ENCODE measurements at regions not wholly inside any gene's neighbourhood (a gene's known extent, or its start where the extent isn't known, plus 50 kb on each side); places are given as distances from the start of the nearest gene placed in this dataset.

DNA sequence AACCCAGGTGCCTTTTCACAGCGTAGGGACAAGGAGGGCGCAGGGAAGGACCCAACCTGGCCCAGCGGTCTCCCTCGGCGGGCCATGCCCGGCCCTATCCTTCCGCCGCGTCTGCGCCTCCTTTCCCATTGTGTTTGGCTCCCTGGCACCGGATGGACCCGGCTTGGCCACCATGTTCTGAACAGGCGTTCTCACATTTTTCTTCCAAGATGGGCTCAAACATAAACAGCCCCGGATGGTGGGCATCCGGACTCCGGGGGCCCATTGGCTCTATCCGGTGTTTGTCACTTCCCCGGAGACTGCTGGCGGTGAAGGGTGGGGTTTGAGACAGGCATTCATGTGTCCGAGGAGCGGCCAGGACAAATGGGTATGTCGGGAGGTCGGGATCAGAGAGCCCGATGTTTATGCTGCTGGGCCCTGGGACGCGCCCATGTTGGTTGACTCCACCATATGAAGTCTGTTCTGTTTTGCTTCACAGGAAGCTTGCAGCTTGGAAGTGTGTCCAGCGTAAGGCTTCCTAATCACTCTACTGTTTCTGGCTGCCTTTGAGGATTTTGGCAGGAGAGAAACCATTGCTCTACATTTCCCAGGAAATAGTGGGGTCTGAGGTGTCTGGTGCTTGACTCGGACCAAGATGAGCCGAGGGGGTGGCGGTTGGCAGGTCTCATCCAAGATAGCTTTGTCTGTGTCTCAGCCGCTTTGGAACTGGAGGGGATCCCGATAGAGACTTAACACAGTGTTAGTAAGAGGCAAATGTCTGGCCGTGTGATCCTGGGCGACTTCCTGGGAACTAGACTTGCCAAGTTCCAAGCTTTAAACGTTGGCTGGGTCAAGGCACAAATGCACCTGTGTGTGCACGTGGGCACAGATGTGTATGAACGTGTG lies 188.3 kb downstream of the IRF8 start:
- no peak for DNase-seq (ENCODE audit: low read depth in 2 of 3, low spot score in 2 of 3)

DNA sequence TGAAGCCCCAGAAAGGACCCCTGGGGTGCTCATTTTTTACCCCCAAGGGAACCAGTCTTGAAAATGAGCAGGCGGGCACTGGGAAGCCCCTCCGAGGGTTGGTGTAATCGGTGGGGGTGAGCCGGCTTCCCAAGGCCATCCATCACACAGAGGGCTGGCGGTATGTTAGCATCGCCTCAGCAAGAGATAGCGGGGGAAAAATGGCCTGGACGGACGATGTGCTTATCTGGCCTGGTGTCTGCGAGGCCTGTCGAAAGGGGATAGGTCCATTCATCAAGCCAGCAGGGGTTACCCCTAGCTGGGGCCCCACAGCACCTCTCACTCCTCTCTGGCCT lies 188.9 kb downstream of the IRF8 start:
- DNase-seq (ENCODE audit: low read depth in 2 of 3, low spot score in 2 of 3): no peak

DNA sequence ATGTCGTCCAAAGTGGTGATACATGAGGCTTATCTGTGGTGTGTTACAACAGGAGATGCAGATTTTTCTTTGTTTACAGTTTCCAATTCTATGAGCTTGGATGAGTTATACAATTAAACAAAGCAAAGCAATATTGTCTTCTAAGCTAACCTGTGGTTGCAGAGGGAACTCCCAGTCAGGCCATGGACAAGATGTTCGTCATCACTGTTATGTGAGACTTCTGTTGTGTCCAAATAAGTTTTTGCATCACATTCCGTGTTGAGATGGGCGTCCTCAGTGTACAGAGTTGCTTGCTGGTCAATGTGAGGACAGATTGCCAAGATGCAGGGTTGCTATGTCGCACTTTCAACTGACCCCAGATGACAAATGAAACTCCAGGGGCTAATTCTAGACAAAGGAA lies 189.3 kb downstream of the IRF8 start:
- no peak for DNase-seq (ENCODE audit: low read depth in 2 of 3, low spot score in 2 of 3)

DNA sequence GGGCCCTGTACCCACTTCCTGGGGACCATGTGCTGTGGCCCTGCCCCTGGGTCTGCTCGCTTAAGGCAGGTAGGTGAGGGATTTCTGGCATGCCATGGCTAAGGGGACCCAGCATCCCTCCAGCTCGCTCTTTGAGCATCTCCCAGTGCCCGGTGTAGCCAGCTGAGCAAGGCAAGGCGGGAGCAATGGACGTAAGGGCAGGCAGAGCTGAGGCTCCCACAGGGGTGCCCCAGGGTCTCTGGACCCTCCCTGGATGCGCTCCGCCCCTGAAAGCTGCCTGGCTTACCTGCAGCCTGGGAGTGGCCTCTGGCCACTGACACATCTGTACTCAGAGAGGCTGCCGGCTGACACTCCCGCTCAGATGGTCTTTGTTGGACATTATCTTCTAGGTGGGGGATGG lies 189.9 kb downstream of the IRF8 start:
- DNase-seq (ENCODE audit: low read depth in 2 of 3, low spot score in 2 of 3): no peak

DNA sequence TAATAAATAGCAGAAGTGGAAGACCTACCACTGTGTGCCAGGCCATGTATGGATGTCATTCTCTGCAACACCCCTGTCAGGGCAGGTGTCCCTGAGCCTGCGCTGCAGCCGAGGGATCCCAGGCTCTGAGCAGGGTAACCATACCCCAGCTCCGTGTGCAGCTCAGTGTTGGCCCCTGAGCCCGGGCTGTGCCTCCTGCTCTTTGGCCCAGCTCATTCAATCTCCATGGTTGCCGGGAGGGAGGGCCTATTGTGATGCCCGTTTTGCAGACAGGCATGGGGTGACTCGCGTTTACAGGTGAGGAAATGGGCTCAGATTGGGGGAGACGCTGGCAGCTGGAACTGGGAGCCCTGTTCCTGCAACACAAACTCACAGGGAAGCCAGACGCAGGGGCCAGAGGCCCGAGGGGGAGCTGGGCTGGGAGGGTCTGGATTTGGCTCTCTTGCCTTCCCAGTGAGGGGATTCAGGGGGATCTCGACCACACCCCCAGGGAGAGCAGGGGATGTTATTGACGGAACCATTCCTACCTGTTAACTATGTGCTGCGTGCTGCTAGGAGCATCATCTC lies 190.5 kb downstream of the IRF8 start:
- no peak for DNase-seq (ENCODE audit: low read depth in 2 of 3, low spot score in 2 of 3)

DNA sequence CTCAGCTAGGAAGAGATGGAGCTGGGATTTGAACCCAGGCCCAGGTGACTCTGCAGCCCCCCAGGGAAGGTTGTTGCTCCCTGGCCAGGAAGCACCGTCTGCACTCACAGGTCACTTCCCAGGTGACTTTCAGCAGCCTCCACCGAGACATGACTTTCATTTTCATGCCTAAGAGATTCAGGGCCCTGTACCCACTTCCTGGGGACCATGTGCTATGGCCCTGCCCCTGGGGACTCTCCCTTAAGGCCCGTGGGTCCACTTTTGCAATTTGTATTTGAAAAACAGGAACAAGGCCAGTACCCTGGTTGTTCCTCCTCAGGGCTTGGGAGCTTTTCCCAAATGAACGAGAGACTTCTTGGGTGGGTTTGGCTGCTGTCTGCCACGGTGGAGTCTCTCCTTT lies 191.0 kb downstream of the IRF8 start:
- no peak for DNase-seq (ENCODE audit: low read depth in 2 of 3, low spot score in 2 of 3)

DNA sequence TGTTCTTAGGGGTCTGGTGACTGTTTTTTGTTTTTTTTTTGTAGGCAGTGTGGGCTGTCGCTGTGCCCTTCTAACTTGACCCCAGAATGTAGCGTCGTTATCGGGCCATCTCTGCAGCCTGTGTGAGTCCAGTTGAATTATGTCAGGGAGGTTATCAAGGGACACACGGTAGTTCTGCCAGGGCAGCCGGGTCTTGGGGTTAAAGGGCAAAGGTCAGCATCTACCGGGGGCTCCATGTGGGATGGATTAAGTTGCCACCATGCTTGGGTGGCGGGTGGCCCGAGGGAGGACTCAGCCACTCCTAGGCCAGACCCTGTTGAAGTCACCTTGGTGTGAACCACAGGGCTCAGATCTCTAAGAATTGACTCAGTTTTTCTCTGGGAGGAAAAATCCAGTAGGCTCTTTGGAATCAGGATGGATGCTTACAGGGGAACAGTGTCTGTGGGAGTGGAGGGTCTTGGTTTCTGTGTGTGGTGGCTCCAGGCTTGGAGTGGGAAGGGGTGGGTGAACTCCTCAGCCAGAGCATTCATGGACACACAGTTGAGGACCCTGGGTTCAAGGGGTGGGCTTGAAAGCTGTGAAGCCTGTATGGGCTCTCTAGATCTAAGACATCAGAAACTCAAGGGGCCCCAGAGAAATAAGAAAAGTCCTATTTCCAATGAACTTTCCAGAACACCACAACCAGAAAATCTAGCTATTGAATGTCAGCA lies 191.7 kb downstream of the IRF8 start:
- no peak for DNase-seq (ENCODE audit: low read depth in 2 of 3, low spot score in 2 of 3)

DNA sequence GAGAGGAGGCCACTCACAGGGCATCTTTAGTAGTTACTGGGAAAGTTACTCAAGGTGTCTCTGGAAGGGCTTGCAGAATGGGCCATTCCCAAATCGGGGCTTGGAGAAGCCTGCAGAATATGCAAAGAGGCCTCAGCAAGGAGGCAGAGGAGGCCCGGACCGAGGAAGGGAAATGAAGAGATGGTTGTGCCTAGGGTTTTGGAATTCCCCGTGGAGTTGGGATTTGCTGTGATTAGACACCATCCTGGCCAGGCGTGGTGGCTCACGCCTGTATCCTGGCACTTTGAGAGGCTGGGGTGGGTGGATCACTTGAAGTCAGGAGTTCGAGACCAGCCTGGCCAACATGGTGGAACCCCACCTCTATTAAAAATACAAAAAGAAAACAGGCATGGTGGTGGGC lies 193.0 kb downstream of the IRF8 start:
- DNase-seq (ENCODE audit: low read depth in 2 of 3, low spot score in 2 of 3): no peak

DNA sequence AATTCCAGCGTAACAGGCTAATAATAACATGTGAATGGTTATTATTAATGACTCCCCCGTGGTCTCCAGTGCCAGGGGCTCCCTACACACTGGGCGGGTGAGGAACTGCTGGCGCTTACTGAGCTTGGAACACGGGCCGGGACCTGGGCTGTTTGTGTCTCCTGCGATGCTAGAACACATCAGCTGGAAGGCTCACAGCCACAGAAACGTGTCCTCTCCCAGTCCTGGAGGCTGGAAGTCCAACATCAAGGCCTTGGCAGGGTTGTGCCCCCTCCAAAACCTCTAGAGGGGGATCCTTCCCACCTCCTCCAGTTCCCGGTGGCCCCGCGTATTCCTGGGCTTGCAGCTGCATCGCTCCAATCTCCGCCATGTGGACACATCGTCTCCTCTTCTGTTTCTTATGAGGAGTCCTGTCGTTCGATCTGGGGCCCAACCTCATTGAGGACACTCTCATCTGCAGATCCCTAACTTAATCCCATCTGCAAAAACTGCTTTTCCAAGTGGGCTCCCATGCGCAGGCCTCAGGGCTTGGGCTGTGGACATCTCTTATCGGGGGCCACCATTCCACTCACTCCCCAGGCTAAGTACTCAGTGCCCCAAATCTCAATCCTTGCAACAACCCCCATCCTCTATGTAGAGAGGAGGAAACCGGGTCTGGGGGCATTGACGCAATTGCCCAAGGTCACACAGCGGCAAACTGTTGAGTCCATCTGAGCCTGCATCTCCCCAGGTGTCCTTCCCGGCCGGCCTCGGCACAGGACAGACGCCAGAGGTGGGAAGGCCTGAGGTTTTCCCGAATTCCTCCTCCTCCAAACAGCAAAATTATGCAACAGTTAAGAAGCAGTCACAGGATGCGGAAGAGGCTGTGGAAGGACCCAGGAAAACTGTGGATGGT lies 193.9 kb downstream of the IRF8 start:
- DNase-seq (ENCODE audit: low read depth in 2 of 3, low spot score in 2 of 3): no peak

DNA sequence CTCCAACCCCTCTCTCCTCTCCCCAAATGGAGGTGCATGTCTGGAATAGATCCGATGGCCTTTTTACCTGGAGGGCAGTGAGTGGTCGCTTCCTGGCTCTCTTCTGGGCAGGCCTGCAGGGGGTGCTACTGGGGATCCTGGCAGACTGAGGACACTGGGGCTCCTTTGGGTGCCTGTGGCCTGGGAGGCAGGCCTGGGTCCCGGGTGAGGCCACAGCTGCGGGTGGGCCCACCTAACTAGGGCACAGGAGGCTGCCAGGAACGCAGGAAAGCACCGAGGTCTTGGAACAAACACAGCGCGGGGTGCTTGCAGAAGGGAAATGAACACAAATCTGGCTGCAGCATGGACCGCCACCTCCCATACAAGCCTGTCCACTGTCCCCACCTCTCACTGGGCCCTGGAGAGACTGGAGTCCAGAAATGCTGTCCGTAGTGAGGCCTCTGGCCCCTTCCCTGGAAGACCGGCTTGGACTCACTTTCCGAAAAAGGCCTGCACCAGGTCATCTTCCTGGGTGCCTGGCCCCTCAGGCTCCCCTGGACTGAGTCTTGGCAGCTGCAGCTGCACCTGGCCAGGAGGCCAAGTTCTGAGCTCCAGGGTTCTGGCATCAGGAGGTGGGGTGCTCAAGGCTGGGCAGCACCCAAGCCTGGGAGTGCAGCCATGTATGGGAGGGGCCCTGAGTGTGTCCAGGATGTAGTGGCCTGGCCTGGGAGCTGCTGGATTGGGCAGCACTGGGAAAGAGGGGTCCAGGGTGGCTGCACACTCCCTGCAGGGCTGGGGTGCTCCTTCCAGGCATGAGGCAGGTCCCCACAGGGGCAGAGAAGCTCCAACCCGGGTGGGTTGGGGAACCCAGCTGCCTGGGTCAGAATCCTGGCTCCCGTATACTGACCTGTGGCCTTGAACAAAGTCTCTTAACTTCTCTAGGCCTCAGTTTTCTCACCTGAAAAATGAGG lies 195.1 kb downstream of the IRF8 start:
- no peak for DNase-seq (ENCODE audit: low read depth in 2 of 3, low spot score in 2 of 3)

DNA sequence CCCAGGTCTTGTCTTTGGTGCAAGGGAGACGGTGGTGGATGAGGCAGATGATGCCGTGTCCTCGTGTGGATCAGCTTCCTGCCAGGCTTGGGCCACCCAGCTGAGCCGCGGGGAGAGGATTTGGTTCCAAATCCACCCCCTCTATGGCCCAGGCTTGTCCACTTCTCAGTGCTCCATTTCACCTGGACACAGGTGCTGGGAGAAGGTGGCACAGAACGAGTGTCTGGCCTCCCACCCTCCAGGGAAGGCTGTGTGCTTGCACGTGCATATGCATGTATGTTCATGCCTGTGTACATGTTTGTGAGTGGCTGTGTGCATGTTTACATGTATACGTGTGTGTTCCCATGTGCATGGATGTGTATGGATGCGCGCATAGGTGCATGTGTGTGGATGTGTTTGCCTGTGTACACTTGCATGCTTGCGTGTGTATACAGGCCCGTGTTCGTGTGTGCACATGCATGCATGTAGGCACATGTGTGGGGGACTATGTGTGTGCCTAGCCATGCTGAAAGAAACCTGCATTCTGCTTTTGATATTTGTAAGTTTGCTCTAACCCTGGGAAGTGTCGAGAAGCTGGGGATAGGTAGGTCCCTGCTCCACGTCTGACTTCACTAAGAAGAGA lies 196.3 kb downstream of the IRF8 start:
- DNase-seq (ENCODE audit: low read depth in 2 of 3, low spot score in 2 of 3): no peak

DNA sequence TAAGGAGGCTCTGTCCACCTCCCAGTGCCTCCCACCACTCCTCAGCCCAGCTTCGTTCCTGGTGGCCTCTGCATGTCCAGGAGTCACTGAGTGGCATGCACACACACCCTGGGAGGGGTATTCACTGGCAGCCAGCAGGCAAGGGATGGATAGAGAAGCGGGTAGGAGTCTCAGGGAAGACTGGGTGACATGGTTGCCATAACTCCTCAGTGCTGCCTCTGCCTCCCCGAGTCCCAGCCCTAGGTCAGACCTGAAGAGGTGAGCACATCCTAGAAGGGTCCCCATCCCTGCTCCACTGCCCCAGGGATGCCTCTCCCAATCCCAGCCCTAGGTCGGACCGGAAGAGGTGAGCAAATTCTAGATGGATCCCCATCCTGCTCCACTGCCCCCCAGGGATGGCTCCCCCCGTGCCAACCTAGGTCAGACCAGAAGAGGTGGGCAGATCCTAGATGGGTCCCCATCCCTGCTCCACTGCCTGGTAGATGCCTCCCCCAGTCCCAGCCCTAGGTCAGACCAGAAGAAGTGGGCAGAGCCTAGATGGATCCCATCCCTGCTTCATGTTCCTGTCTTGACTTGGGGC lies 197.0 kb downstream of the IRF8 start:
- no peak for DNase-seq (ENCODE audit: low read depth in 2 of 3, low spot score in 2 of 3)

DNA sequence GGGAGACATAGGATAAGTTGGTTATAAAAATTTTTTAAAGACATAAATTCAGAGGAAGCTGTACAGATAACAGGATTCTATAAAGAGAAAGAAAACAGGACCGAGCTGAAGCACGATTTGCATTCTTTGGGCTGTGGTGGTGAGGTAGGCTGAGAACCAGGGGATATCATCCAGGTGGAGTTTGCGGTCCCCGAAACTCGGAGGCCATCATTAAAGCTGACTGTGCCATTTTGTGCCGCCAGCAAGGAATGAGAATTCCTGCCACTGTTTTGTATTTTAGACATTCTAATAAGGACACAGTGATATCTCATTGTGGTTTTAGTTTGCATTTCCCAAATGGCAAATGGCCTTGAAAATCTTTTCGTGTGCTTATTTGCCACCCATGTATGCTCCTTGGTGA lies 197.9 kb downstream of the IRF8 start:
- no peak for DNase-seq (ENCODE audit: low read depth in 2 of 3, low spot score in 2 of 3)

DNA sequence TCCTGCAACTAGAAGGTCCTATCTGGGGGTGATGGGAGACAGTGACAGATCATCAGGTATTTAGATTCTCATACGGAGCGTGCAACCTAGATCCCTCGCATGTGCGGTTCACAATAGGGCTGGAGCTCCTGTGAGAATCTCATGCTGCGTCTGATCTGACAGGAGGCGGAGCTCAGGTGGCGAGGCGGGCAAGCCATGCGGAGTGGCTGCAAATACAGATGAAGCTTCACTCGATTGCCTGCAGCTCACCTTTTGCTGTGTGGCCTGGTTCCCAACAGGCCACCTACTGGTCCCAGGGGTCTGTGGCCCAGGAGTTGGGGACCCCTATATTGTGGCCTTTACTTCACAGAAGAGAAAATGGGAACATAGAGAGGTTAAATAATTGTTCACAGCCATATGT lies 200.4 kb downstream of the IRF8 start:
- no peak for DNase-seq (ENCODE audit: low read depth in 2 of 3, low spot score in 2 of 3)

DNA sequence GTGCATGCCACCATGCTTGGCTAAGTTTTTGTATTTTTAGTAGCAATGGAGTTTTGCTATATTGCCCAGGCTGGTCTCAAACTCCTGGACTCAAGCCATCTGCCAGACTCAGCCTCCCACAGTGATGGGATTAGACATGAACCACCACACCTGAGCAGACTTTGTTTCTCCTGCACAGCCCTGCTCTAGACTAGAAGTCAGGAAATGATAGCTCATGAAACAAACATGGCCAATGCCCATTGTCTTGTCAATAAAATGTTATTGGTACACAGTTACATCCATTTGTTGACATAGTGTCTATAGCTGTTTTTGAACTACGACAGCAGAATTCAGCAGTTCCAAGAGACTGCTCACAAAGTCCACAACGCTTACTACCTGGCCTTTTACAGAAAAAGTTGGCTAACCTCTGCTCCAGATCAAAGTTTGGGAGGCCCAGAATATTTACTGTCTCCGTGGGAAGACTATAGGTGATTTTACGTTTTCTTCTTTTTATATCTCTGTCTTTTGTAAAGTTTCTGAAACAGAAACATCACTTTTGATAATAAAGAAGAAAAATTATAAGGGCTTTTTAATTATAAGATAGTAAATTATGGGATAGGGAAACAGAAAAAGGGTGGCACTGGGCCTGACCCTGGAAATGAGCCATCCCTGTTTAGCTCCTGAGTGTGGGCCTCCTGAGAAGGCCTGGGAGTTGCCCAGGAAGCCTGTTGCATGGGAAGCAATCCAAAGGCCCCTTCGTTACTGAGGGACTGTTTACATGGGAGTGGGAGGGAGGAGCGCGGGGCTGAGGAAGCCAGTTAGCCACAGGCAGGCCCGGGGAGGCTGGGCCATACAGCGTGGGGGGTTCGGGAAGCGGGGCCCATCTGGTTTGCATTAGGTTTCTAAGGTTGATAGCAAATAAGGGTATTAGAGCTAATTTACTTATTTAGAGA lies 201.5 kb downstream of the IRF8 start:
- DNase-seq (ENCODE audit: low read depth in 2 of 3, low spot score in 2 of 3): no peak

DNA sequence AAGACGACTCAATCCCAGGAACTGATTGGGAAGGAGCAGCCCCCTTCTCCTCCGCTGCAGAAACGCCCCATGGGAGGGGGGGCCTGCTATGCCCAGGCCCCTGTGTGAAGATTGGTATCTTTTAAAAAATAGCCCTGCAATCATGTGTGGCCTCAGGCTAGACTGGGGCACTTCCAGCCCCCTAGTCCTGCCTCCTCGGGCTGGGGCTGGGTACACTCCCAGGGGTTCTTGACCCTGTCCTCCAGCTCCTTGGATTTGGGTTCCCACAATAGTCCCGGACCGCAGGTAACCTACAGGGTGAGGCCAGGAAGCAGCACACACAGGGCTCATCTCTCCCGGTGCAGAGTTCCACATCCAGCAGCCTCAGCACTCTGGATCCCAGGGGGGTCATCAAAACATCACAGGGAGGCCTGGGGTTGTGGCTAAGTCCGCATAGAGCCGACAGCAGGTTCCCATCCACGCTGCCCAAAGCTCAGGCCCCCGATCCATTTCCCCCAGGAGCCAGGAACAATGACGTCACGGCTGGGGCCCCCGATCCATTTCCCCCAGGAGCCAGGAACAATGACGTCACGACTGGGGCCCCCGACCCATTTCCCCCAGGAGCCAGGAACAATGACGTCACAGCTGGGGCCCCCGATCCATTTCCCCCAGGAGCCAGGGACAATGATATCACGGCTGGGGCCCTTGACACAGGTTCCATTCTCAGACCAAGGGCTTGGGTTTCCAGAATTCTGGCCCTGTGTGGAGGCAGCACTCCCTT lies 202.4 kb downstream of the IRF8 start:
- no peak for DNase-seq (ENCODE audit: low read depth in 2 of 3, low spot score in 2 of 3)

DNA sequence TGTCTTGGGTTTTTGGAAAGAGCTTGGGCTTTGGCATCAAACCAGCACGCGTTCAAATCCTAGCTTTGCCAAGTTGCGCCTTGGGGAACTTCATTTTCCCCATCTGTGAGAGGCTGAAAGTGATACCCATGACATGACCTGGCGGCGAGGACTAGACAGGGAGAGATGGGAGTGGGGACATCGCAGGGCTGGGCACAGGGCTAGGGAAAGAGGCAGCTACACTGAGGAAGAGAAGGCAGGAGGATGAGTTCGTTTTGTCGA lies 202.9 kb downstream of the IRF8 start:
- DNase-seq (ENCODE audit: low read depth in 2 of 3, low spot score in 2 of 3): no peak

DNA sequence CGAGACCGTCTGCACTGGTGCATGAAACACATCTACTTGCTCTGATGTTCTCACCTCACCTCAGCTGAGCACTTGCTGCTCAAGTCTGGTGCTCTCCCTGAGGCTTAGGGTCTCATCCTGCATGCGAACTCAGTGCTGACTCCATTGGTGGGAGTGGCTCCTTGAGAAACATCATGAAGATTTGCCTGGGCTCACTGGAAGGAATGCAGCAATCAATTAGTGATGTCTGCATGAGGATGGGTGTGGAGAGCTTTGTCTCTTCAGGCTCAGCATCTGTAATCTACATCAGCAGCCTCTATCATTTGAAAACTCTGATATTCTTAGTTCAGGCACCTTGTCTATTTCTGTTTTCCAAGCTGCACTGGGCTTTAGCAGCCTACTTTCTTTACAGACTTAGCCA lies 204.4 kb downstream of the IRF8 start:
- no peak for DNase-seq (ENCODE audit: low read depth in 2 of 3, low spot score in 2 of 3)

Data from activated CD8-positive, alpha-beta memory T cell treated with anti-CD3 and anti-CD28 coated beads for 48 hours (primary cell).